ENCODE measurements at regions not wholly inside any gene's neighbourhood (a gene's known extent, or its start where the extent isn't known, plus 50 kb on each side); places are given as distances from the start of the nearest gene placed in this dataset.

DNA sequence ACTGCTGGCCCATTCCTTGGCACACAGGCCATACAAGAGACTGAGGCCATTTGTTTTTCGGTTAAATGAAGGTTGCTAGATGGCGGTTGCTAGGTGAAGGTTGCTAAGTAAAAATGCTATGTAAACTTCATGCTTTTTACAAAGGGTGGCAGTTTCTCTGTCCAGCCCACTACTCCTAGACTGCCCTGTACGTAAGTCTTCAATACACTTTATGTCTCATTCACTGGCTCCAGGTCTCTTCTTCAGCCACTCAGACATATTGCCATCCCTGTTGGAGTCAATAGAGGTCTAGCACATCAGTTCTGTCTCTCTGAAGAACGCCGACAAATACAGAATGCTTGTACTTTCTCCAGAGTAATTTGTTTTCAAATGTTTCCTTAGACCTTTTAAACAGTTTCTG is 370.9 kb upstream of the RND3 start:
- Histone ChIP-seq H3K27ac (no peak overlapping the region), H3K36me3 (no peaks in the 10 kb centered on the region), H3K4me3 (no peak overlapping the region), H3K4me1 (peaks cover 0 to 52% (median 0%) of the 10 kb centered on the region in 3 donors), H3K27me3 (no peaks in the 10 kb centered on the region), H3K9me3 (no peaks in the 10 kb centered on the region)
- no peak for DNase-seq
- intact Hi-C loops (cut with DNase I), result no loop called here
- TF ChIP-seq POLR2A (IDR thresholded peaks at IDR 0.05), result no peak
- no peak for TF ChIP-seq CTCF (IDR thresholded peaks at IDR 0.05)
- WGBS, 2 donors, result 83 to 87% methylated on average over 5 of the region's 5 CpGs

GRCh38 chr2:150856596-150857281 is 369.3 kb upstream of the RND3 start:
- Histone ChIP-seq H3K4me1 (peaks cover 0 to 58% (median 0%) of the 10 kb centered on the region in 3 donors), H3K27ac (peak overlapping the region in 1 of 4 donors; percentile 38), H3K36me3 (no peaks in the 10 kb centered on the region), H3K27me3 (no peaks in the 10 kb centered on the region), H3K4me3 (no peak overlapping the region), H3K9me3 (no peaks in the 10 kb centered on the region)
- TF ChIP-seq POLR2A (IDR thresholded peaks at IDR 0.05) (no peak), CTCF (IDR thresholded peaks at IDR 0.05) (no peak)
- intact Hi-C loops (cut with DNase I), result no loop called here
- 33% methylated on average over 1 of the region's 1 CpG for WGBS, 2 donors
- no peak for DNase-seq

DNA sequence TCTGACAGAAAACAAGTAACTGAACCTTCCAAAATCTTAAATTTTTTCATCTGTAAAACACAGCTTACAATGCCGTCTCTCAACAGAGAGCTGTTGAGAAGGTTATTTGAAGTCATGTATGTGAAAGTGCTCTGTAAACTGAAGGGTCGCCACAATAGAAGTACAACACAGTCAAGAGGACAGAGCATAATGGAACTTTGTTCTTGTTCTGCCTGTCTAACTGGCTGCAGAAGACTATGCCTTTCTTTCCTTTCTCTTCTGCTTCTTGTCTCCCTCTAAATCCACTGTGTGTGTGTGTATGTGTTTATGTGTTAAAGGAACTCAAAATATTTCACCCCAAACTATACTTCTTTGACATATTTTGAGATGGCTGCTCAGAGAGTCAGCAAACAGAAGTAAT is 365.8 kb upstream of the RND3 start:
- no peak overlapping the region for H3K27ac ChIP-seq
- intact Hi-C loops (cut with DNase I), result no loop called here
- TF ChIP-seq POLR2A (IDR thresholded peaks at IDR 0.05) (no peak), CTCF (IDR thresholded peaks at IDR 0.05) (no peak)
- H3K36me3 ChIP-seq, result no peaks in the 10 kb centered on the region
- DNase-seq, result no peak
- 58 to 68% methylated on average over 2 of the region's 2 CpGs for whole genome bisulfite sequencing, 2 donors
- H3K9me3 ChIP-seq, result no peaks in the 10 kb centered on the region
- H3K4me3 ChIP-seq, result no peak overlapping the region
- H3K27me3 ChIP-seq, result no peaks in the 10 kb centered on the region
- H3K4me1 ChIP-seq, result peaks cover 0 to 34% (median 0%) of the 10 kb centered on the region in 3 donors

DNA sequence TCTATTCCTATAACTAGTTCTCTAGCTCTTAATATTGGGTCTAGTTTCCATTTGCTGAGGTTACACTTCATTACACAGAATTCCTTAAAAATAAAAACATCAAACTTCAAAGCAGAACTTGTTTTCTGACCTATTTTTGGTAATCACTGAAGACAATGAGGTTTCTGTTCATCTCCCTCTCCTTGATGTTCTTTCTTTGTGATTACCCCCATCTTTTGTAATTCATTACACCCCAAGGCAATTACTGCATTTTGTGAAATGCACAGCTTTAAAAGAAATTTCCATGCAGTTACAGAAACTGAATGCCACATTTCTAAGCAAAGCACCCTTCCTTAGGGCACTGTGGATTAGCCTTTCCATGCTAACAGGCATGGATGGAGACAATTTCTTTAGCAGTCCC is 363.2 kb upstream of the RND3 start:
- peaks cover 0 to 10% (median 0%) of the 10 kb centered on the region in 3 donors for H3K4me1 ChIP-seq
- H3K9me3 ChIP-seq, result no peaks in the 10 kb centered on the region
- no peaks in the 10 kb centered on the region for H3K27me3 ChIP-seq
- no peak for DNase-seq
- intact Hi-C loops (cut with DNase I), result no loop called here
- H3K27ac ChIP-seq, result no peak overlapping the region
- H3K4me3 ChIP-seq, result no peak overlapping the region
- TF ChIP-seq CTCF (IDR thresholded peaks at IDR 0.05) (no peak), POLR2A (IDR thresholded peaks at IDR 0.05) (no peak)
- no peaks in the 10 kb centered on the region for H3K36me3 ChIP-seq

DNA sequence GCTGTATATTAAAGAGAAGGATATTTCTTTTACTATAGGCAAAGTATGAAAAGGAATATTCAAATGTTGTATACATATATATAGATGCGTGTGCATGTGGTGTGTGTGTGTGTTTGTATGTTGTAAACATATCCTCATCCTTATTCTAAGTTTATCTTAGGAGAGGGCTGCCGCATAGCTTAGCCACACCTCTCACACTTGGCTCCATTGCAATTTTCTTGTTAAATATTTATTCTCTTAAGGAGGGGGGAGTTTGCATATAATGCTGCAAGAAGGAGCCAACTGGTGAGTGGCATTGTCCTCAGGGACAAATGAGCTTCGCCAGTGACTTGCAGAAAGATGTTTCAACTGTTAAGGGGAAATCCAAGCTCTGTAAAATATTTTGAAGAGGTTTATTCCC is 360.1 kb upstream of the RND3 start:
- H3K9me3 ChIP-seq, result no peaks in the 10 kb centered on the region
- 60 to 61% methylated on average over 3 of the region's 3 CpGs for WGBS, 2 donors
- no peaks in the 10 kb centered on the region for H3K4me1 ChIP-seq
- TF ChIP-seq POLR2A (IDR thresholded peaks at IDR 0.05), result no peak
- no peak for TF ChIP-seq CTCF (IDR thresholded peaks at IDR 0.05)
- no peak for DNase-seq
- H3K27me3 ChIP-seq, result no peaks in the 10 kb centered on the region
- intact Hi-C loops (cut with DNase I), result no loop called here
- H3K27ac ChIP-seq, result no peak overlapping the region
- H3K4me3 ChIP-seq, result no peak overlapping the region
- no peaks in the 10 kb centered on the region for H3K36me3 ChIP-seq

Measured in esophagus squamous epithelium (tissue), 5 donors.